Astrocyte (in vitro differentiated cells and primary cell): ENCODE measurements at regions not wholly inside any gene's neighbourhood (a gene's known extent, or its start where the extent isn't known, plus 50 kb on each side); places are given as distances from the start of the nearest gene placed in this dataset.

Source experiments
- DNase-seq: peaks from one replicate; pipeline ENCODE4 v3.0.0-alpha.2; 2010; ENCODE audit warnings: low read depth
- FAIRE-seq: peaks from 2 replicates; lab custom pipeline; 2011; peaks lifted over from hg19 to GRCh38; lab: Jason Lieb, UNC
- H2AFZ ChIP-seq: 2 replicates; pipeline ENCODE4 v1.6.0; 2012; ENCODE audit warnings: low read depth, low read length, inconsistent platforms
- H3K27ac ChIP-seq: 2 replicates; pipeline ENCODE4 v1.5.1; 2011; ENCODE audit warnings: low read depth, low read length, inconsistent platforms
- H3K27me3 ChIP-seq: 2 replicates; pipeline ENCODE4 v1.6.0; 2011; ENCODE audit warnings: low read length, inconsistent platforms; ENCODE audit not compliant: insufficient read depth
- H3K36me3 ChIP-seq: 2 replicates; pipeline ENCODE4 v1.5.1; 2011; ENCODE audit warnings: low read length, inconsistent platforms; ENCODE audit not compliant: insufficient read depth
- H3K4me1 ChIP-seq: 2 replicates; pipeline ENCODE4 v1.5.1; 2011; ENCODE audit warnings: low read length, inconsistent platforms; ENCODE audit not compliant: insufficient read depth
- H3K4me2 ChIP-seq: 2 replicates; pipeline ENCODE4 v1.6.0; 2012; ENCODE audit warnings: low read length, inconsistent platforms
- H3K4me3 ChIP-seq: 2 replicates; pipeline ENCODE4 v1.5.1; 2011; ENCODE audit warnings: low read depth, mild to moderate bottlenecking, low read length, inconsistent platforms; ENCODE audit not compliant: insufficient read depth
- H3K79me2 ChIP-seq: 2 replicates; pipeline ENCODE4 v1.6.0; 2012; ENCODE audit warnings: mild to moderate bottlenecking, low read length, inconsistent platforms; ENCODE audit not compliant: insufficient read depth
- H3K9ac ChIP-seq: 2 replicates; pipeline ENCODE4 v1.6.0; 2012; ENCODE audit warnings: mild to moderate bottlenecking, low read length, inconsistent platforms
- H3K9me3 ChIP-seq: 2 replicates; pipeline ENCODE4 v1.5.1; 2012; ENCODE audit warnings: low read depth, mild to moderate bottlenecking, low read length, inconsistent platforms; ENCODE audit not compliant: insufficient read depth
- H4K20me1 ChIP-seq: 2 replicates; pipeline ENCODE4 v1.6.0; 2012; ENCODE audit warnings: low read length, inconsistent platforms; ENCODE audit not compliant: insufficient read depth
- H3K27ac Mint-ChIP-seq: one replicate; pipeline ENCODE4 v1.8.0; 2021; ENCODE audit warnings: mild to moderate bottlenecking, mixed read lengths; ENCODE audit not compliant: unreplicated experiment
- H3K27me3 Mint-ChIP-seq: one replicate; pipeline ENCODE4 v1.8.0; 2021; ENCODE audit warnings: low read depth, mixed read lengths; ENCODE audit not compliant: unreplicated experiment
- H3K36me3 Mint-ChIP-seq: one replicate; pipeline ENCODE4 v1.8.0; 2021; ENCODE audit warnings: low read depth, mixed read lengths; ENCODE audit not compliant: unreplicated experiment
- H3K4me1 Mint-ChIP-seq: one replicate; pipeline ENCODE4 v1.8.0; 2021; ENCODE audit warnings: low read depth, mixed read lengths; ENCODE audit not compliant: unreplicated experiment
- H3K4me3 Mint-ChIP-seq: one replicate; pipeline ENCODE4 v1.8.0; 2021; ENCODE audit warnings: mild to moderate bottlenecking, moderate library complexity, mixed read lengths; ENCODE audit not compliant: unreplicated experiment
- H3K9me3 Mint-ChIP-seq: one replicate; pipeline ENCODE4 v1.8.0; 2021; ENCODE audit warnings: mild to moderate bottlenecking, mixed read lengths; ENCODE audit not compliant: unreplicated experiment
- CTCF ChIP-seq: IDR thresholded peaks from 2 replicates; pipeline ENCODE4 v1.5.1; 2011; ENCODE audit warnings: low read depth, mild to moderate bottlenecking, inconsistent platforms, low read length, moderate library complexity; ENCODE audit not compliant: insufficient read depth
- EZH2 ChIP-seq: IDR thresholded peaks from 2 replicates; pipeline ENCODE4 v1.6.1; 2012; ENCODE audit warnings: mild to moderate bottlenecking, low read length, inconsistent platforms; ENCODE audit not compliant: insufficient read depth

GRCh38 chr1:185532856-185533255 is 201.3 kb upstream of the HMCN1 start:
- no peak overlapping the region for H3K9ac ChIP-seq

GRCh38 chr1:185531838-185532237 is 202.4 kb upstream of the HMCN1 start:
- Histone ChIP-seq H3K4me2 (no peak overlapping the region), H3K4me1 (no peaks in the 10 kb centered on the region), H3K9ac (no peak overlapping the region), H3K79me2 (no peaks in the 10 kb centered on the region), H3K27ac (no peak overlapping the region), H3K4me3 (no peak overlapping the region), H3K27me3 (no peaks in the 10 kb centered on the region), H4K20me1 (no peaks in the 10 kb centered on the region), H3K36me3 (no peaks in the 10 kb centered on the region), H2AFZ (no peak overlapping the region), H3K9me3 (no peaks in the 10 kb centered on the region)
- H3K9me3 Mint-ChIP-seq: peaks cover 5% of the 10 kb centered on the region
- H3K4me1 Mint-ChIP-seq: peaks cover 5% of the 10 kb centered on the region
- H3K4me3 Mint-ChIP-seq: no peak overlapping the region
- TF ChIP-seq CTCF (no peak), EZH2 (no peak)
- DNase-seq (no peak), FAIRE-seq (no peak)
- H3K27me3 Mint-ChIP-seq: peaks cover 3% of the 10 kb centered on the region
- no peaks in the 10 kb centered on the region for H3K36me3 Mint-ChIP-seq
- no peak overlapping the region for H3K27ac Mint-ChIP-seq

More at GRCh38 chr1:185532856-185533255, 201.3 kb upstream of the HMCN1 start:
- no peak overlapping the region for H3K27ac Mint-ChIP-seq
- H4K20me1 ChIP-seq: no peaks in the 10 kb centered on the region
- H3K9me3 Mint-ChIP-seq: peaks cover 8% of the 10 kb centered on the region
- H3K36me3 ChIP-seq: no peaks in the 10 kb centered on the region
- H3K4me2 ChIP-seq: no peak overlapping the region
- H3K4me1 Mint-ChIP-seq: peaks cover 5% of the 10 kb centered on the region
- no peaks in the 10 kb centered on the region for H3K27me3 ChIP-seq
- H3K36me3 Mint-ChIP-seq: peaks cover 2% of the 10 kb centered on the region
- TF ChIP-seq EZH2 (no peak), CTCF (no peak)
- H3K4me3 Mint-ChIP-seq: no peak overlapping the region
- H3K27me3 Mint-ChIP-seq: peaks cover 8% of the 10 kb centered on the region
- H3K4me3 ChIP-seq: no peak overlapping the region
- H3K79me2 ChIP-seq: no peaks in the 10 kb centered on the region
- DNase-seq: peak; percentile 34
- no peak overlapping the region for H3K27ac ChIP-seq
- no peaks in the 10 kb centered on the region for H3K4me1 ChIP-seq
- no peaks in the 10 kb centered on the region for H3K9me3 ChIP-seq
- FAIRE-seq: no peak
- H2AFZ ChIP-seq: no peak overlapping the region

GRCh38 chr1:185530215-185530614 is 204.0 kb upstream of the HMCN1 start:
- no peak for FAIRE-seq
- TF ChIP-seq EZH2: no peak
- no peak for TF ChIP-seq CTCF
- no peak overlapping the region for H3K27ac Mint-ChIP-seq
- H3K9me3 Mint-ChIP-seq: peaks cover 5% of the 10 kb centered on the region
- Histone ChIP-seq H3K9ac (no peak overlapping the region), H3K9me3 (no peaks in the 10 kb centered on the region), H3K27ac (no peak overlapping the region), H3K4me2 (no peak overlapping the region), H2AFZ (no peak overlapping the region), H3K36me3 (no peaks in the 10 kb centered on the region), H3K4me3 (no peak overlapping the region), H4K20me1 (no peaks in the 10 kb centered on the region), H3K4me1 (no peaks in the 10 kb centered on the region), H3K27me3 (no peaks in the 10 kb centered on the region), H3K79me2 (no peaks in the 10 kb centered on the region)
- H3K4me1 Mint-ChIP-seq: peaks cover 5% of the 10 kb centered on the region
- H3K27me3 Mint-ChIP-seq: peaks cover 3% of the 10 kb centered on the region
- no peak overlapping the region for H3K4me3 Mint-ChIP-seq
- H3K36me3 Mint-ChIP-seq: no peaks in the 10 kb centered on the region
- DNase-seq: no peak
